ENCODE measurements at regions not wholly inside any gene's neighbourhood (a gene's known extent, or its start where the extent isn't known, plus 50 kb on each side); places are given as distances from the start of the nearest gene placed in this dataset.

- TF ChIP-seq POLR2A (IDR thresholded peaks at IDR 0.05) (no peak), EP300 (IDR thresholded peaks at IDR 0.05) (no peak), CTCF (IDR thresholded peaks at IDR 0.05) (no peak)
- DNase-seq (ENCODE audit: low spot score in 2 of 2) = no peak
- Histone ChIP-seq H3K9me3 (peaks cover 0 to 28% (median 0%) of the 10 kb centered on the region in 4 donors), H3K4me1 (no peaks in the 10 kb centered on the region), H3K36me3 (no peaks in the 10 kb centered on the region), H3K4me3 (no peak overlapping the region), H3K27ac (no peak overlapping the region), H3K27me3 (no peaks in the 10 kb centered on the region)
- 51 to 54% methylated on average over 14 of the region's 14 CpGs for WGBS, 2 donors
These were observed 226.1 kb downstream of the SHOX start for GRCh38 chrX:856566-857290.

GRCh38 chrX:853304-853703 is 222.7 kb downstream of the SHOX start:
- Histone ChIP-seq H3K9me3 (peaks cover 0 to 18% (median 0%) of the 10 kb centered on the region in 4 donors), H3K27ac (no peak overlapping the region), H3K27me3 (peaks cover 0 to 5% of the 10 kb centered on the region in 2 donors), H3K4me3 (no peak overlapping the region), H3K4me1 (no peaks in the 10 kb centered on the region), H3K36me3 (no peaks in the 10 kb centered on the region)
- 79 to 92% methylated on average over 7 of the region's 7 CpGs for WGBS, 2 donors
- TF ChIP-seq POLR2A (IDR thresholded peaks at IDR 0.05) (no peak), CTCF (IDR thresholded peaks at IDR 0.05) (no peak), EP300 (IDR thresholded peaks at IDR 0.05) (no peak)
- DNase-seq (ENCODE audit: low spot score in 2 of 2) = no peak

- no peak for DNase-seq (ENCODE audit: low spot score in 2 of 2)
- Histone ChIP-seq H3K27me3 (peaks cover 0 to 5% of the 10 kb centered on the region in 2 donors), H3K4me1 (no peaks in the 10 kb centered on the region), H3K36me3 (no peaks in the 10 kb centered on the region), H3K4me3 (no peak overlapping the region), H3K27ac (no peak overlapping the region), H3K9me3 (peaks cover 0 to 12% (median 0%) of the 10 kb centered on the region in 4 donors)
- no peak for TF ChIP-seq CTCF (IDR thresholded peaks at IDR 0.05)
- no peak for TF ChIP-seq POLR2A (IDR thresholded peaks at IDR 0.05)
- WGBS, 2 donors = 10 to 15% methylated on average over 11 of the region's 11 CpGs
These were observed 219.9 kb downstream of the SHOX start for GRCh38 chrX:850471-850916.

- WGBS, 2 donors = 35 to 45% methylated on average over 6 of the region's 6 CpGs
- H3K27ac ChIP-seq = no peak overlapping the region
- H3K9me3 ChIP-seq = peaks cover 0 to 4% (median 0%) of the 10 kb centered on the region in 4 donors
- H3K27me3 ChIP-seq = peaks cover 0 to 5% of the 10 kb centered on the region in 2 donors
- TF ChIP-seq CTCF (IDR thresholded peaks at IDR 0.05) (no peak), POLR2A (IDR thresholded peaks at IDR 0.05) (no peak), EP300 (IDR thresholded peaks at IDR 0.05) (no peak)
- H3K36me3 ChIP-seq = no peaks in the 10 kb centered on the region
- no peak for DNase-seq (ENCODE audit: low spot score in 2 of 2)
- H3K4me1 ChIP-seq = no peaks in the 10 kb centered on the region
- H3K4me3 ChIP-seq = no peak overlapping the region
These were observed 217.8 kb downstream of the SHOX start for GRCh38 chrX:848386-848785.

- H3K4me3 ChIP-seq = no peak overlapping the region
- no peaks in the 10 kb centered on the region for H3K4me1 ChIP-seq
- H3K9me3 ChIP-seq = no peaks in the 10 kb centered on the region
- no peaks in the 10 kb centered on the region for H3K36me3 ChIP-seq
- 64 to 72% methylated on average over 13 of the region's 13 CpGs for WGBS, 2 donors
- no peaks in the 10 kb centered on the region for H3K27me3 ChIP-seq
- H3K27ac ChIP-seq = no peak overlapping the region
- TF ChIP-seq EP300 (IDR thresholded peaks at IDR 0.05) (no peak), CTCF (IDR thresholded peaks at IDR 0.05) (no peak), POLR2A (IDR thresholded peaks at IDR 0.05) (no peak)
- no peak for DNase-seq (ENCODE audit: low spot score in 2 of 2)
These were observed 212.7 kb downstream of the SHOX start for GRCh38 chrX:843306-843705.
